Activated T-cell treated with anti-CD3 and anti-CD28 coated beads, Interleukin-2, amount 50 U/mL, for 72 hours (primary cell): ENCODE measurements at regions not wholly inside any gene's neighbourhood (a gene's known extent, or its start where the extent isn't known, plus 50 kb on each side); places are given as distances from the start of the nearest gene placed in this dataset.
"Not testable (repeated sequence)": the region's sequence is repeated elsewhere in the genome, so short reads cannot be mapped to it uniquely, and the experiment has no call there.

ENCODE experiments used
- ATAC-seq, 2 donors: fragments of 150-1000 bp; cut with Tn5 transposase; replicated peaks in 1 of 2; 2 replicates each; pipeline ENCODE4 v1.10.0; 2021; ENCODE audit warnings: moderate library complexity in 2 of 2, mild to moderate bottlenecking in 1 of 2
- DNase-seq, 2 donors: peaks; one replicate each; pipeline ENCODE4 v3.0.0; 2021 to 2022; ENCODE audit warnings: mixed read lengths in 1 of 2
- H3K27ac Mint-ChIP-seq: one replicate; pipeline ENCODE4 v1.8.0; 2022; ENCODE audit warnings: mild to moderate bottlenecking, moderate library complexity, mixed read lengths
- H3K27me3 Mint-ChIP-seq: one replicate; pipeline ENCODE4 v1.8.0; 2022; ENCODE audit warnings: low read depth, mixed read lengths
- H3K36me3 Mint-ChIP-seq, 2 donors: one replicate each; pipeline ENCODE4 v1.8.0; 2022; ENCODE audit warnings: mixed read lengths in 2 of 2, mild to moderate bottlenecking in 1 of 2; ENCODE audit not compliant: insufficient read depth in 2 of 2
- H3K4me1 Mint-ChIP-seq: one replicate; pipeline ENCODE4 v1.8.0; 2022; ENCODE audit warnings: low read depth, mixed read lengths
- H3K4me3 Mint-ChIP-seq, 2 donors: one replicate each; pipeline ENCODE4 v1.8.0; 2022; ENCODE audit warnings: mild to moderate bottlenecking in 2 of 2, mixed read lengths in 2 of 2, moderate library complexity in 2 of 2
- H3K9me3 Mint-ChIP-seq, 2 donors: one replicate each; pipeline ENCODE4 v1.8.0; 2022; ENCODE audit warnings: mixed read lengths in 2 of 2

DNA sequence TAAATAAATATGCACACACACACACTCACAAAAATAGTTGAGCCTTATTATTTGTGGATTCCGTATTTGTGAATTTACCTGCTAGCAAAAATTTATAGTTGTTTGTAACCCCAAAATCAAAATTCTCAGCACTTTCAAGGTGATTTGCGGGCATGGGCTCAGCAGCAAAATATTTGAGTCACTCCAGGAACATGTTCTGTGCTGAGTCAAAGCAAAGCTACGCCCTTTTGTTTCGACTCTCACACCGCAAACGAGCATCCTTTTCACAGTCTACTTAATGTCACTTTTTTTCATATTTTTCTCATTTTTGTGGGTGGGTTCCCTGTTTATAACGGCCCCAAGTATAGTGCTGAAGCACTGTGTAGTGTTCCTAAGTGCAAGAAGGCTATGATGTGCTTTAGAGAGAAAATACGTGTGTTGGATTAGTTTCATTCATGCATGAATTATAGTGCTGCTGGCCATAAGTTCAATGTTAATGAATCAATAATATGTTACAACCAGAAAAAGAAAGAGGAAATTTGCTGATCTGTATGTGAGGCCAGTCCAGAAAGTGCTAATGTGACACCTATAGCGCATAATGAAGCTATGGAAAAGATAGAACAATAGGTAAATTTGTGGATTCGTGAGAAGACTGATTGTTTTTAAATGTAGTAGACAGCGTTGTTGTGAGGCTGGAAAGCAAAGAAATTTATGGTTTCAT is 723.2 kb upstream of the AGA start:
- H3K4me3 Mint-ChIP-seq = no peak overlapping the region
- no peaks in the 10 kb centered on the region for H3K27me3 Mint-ChIP-seq
- DNase-seq (no peak), ATAC-seq (no peak)
- no peak overlapping the region for H3K27ac Mint-ChIP-seq
- peaks cover 3 to 8% of the 10 kb centered on the region in 2 donors for H3K9me3 Mint-ChIP-seq
- peaks cover 1 to 2% of the 10 kb centered on the region in 2 donors for H3K36me3 Mint-ChIP-seq
- H3K4me1 Mint-ChIP-seq = no peaks in the 10 kb centered on the region

DNA sequence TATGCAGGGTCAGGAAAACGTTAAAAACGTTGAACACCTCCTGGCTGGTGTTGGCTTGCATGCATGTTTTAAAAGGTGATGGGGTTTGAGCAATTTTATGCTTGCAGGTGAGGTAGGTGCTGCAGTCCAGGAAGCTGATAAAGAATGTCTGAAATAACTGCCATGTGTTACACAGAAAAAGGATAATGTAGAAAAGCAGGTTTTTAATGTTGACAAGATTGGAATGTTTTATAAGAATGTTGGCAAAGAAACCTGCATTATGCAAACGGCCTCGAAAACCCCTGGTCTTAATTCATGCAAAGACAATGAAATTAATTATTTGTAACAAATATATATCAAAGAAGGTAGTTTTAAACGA is 723.7 kb upstream of the AGA start:
- Mint-ChIP-seq H3K9me3 (peaks cover 4 to 9% of the 10 kb centered on the region in 2 donors), H3K27ac (no peak overlapping the region), H3K36me3 (peaks cover 1 to 2% of the 10 kb centered on the region in 2 donors), H3K4me3 (no peak overlapping the region), H3K27me3 (no peaks in the 10 kb centered on the region), H3K4me1 (no peaks in the 10 kb centered on the region)
- ATAC-seq (no peak), DNase-seq (no peak)

DNA sequence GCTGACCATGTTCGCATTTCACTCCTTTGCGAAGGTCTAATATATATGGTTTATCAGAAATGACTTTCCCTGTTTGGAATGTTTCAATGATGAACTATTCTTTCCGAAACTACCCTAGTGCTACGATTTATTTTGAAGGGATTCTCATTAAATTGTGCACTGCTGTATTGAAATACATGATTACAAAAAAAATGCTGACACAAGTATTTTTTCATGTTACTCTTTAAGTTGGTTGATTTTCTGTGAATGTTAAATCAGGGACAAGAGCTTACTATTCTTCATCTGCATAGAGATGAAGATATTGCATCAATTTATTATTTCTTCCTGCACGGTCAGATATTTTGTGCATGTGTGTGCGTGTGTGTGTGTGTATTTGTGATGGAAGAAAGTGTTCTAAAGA is 731.5 kb upstream of the AGA start:
- no peak for DNase-seq
- Mint-ChIP-seq H3K36me3 (no peaks in the 10 kb centered on the region), H3K27ac (no peak overlapping the region), H3K4me3 (no peak overlapping the region), H3K27me3 (no peaks in the 10 kb centered on the region), H3K9me3 (peaks cover 2% of the 10 kb centered on the region in 2 donors), H3K4me1 (no peaks in the 10 kb centered on the region)
- ATAC-seq = no peak

DNA sequence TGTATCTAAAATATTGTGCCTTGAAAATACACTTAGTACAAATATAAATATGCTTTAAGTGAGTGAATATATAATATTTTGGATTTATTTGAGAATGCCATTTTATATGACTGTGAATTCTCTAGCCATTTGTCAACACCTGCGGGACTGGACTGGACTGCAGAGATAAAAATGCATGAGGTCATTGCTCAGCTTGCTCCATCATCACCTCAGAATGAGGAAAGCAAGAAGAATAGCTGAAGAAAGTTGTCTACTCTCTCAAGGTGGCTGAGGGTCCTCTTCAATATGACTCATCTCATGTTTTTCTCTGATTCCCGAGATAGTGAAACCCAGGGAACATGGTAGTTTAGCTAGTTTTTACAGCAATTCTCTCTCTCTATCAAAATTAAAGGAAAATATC is 732.5 kb upstream of the AGA start:
- no peaks in the 10 kb centered on the region for H3K4me1 Mint-ChIP-seq
- no peak overlapping the region for H3K27ac Mint-ChIP-seq
- H3K9me3 Mint-ChIP-seq = peaks cover 2% of the 10 kb centered on the region in 2 donors
- no peak overlapping the region for H3K4me3 Mint-ChIP-seq
- ATAC-seq (no peak), DNase-seq (no peak)
- no peaks in the 10 kb centered on the region for H3K27me3 Mint-ChIP-seq
- no peaks in the 10 kb centered on the region for H3K36me3 Mint-ChIP-seq

GRCh38 chr4:178185517-178185916 is 743.3 kb upstream of the AGA start:
- DNase-seq (no peak), ATAC-seq (no peak)
- Mint-ChIP-seq H3K9me3 (peaks cover 1 to 3% of the 10 kb centered on the region in 2 donors), H3K4me3 (no peak overlapping the region), H3K4me1 (no peaks in the 10 kb centered on the region), H3K27me3 (no peaks in the 10 kb centered on the region), H3K27ac (no peak overlapping the region), H3K36me3 (no peaks in the 10 kb centered on the region)

DNA sequence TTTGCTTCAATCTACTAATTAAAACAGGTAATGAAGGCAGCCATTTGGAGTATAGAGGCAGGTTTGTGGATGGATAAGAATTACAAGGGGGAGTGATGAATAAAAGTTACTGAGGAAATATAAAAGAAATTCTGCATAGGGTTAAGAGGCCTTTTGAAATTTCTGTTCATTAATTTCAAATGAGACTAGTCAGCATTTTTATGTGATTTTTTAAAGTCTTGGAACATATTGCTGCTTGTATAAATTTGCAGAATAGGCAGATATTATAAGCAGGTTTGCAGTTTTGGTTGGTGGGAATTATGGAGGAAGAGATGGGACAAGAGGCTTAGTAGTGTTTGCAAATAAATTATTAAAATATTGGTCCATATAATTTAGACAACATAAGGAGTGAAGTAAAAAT is 750.4 kb upstream of the AGA start:
- no peak for DNase-seq
- no peaks in the 10 kb centered on the region for H3K36me3 Mint-ChIP-seq
- peak overlapping the region; percentile 59 for H3K27ac Mint-ChIP-seq
- H3K4me3 Mint-ChIP-seq = no peak overlapping the region
- no peak for ATAC-seq
- H3K27me3 Mint-ChIP-seq = no peaks in the 10 kb centered on the region
- no peaks in the 10 kb centered on the region for H3K4me1 Mint-ChIP-seq
- H3K9me3 Mint-ChIP-seq = peaks cover 0 to 4% of the 10 kb centered on the region in 2 donors

GRCh38 chr4:178196751-178197374 is 754.6 kb upstream of the AGA start:
- Mint-ChIP-seq H3K4me3 (no peak overlapping the region), H3K4me1 (no peaks in the 10 kb centered on the region), H3K9me3 (no peaks in the 10 kb centered on the region), H3K36me3 (no peaks in the 10 kb centered on the region), H3K27me3 (no peaks in the 10 kb centered on the region), H3K27ac (no peak overlapping the region)
- DNase-seq (no peak), ATAC-seq (no peak)

- no peak overlapping the region for H3K4me3 Mint-ChIP-seq
- H3K36me3 Mint-ChIP-seq = no peaks in the 10 kb centered on the region
- H3K27ac Mint-ChIP-seq = no peak overlapping the region
- DNase-seq (no peak), ATAC-seq (no peak)
- no peaks in the 10 kb centered on the region for H3K27me3 Mint-ChIP-seq
- no peaks in the 10 kb centered on the region for H3K9me3 Mint-ChIP-seq
- H3K4me1 Mint-ChIP-seq = no peaks in the 10 kb centered on the region
These were observed 756.5 kb upstream of the AGA start for GRCh38 chr4:178198691-178199090.

DNA sequence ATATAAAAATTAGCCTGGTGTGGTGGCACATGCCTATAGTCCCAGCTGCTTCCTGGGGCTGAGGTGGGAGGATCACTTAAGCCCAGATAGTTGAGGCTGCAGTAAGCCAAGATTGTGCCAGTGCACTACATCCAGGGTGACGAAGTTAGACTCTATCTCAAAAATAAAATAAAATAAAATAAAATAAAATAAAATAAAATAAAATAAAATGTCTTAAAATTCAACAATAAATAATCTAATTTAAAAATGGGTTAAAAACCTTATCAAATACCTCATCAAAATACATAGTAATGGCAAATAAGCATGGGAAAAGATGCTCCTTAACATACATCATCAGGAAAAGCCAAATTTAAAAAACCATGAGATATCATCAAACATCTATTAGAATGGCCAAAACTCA is 760.2 kb upstream of the AGA start:
- ATAC-seq (no peak), DNase-seq (no peak)
- Mint-ChIP-seq H3K27ac (no peak overlapping the region), H3K27me3 (no peaks in the 10 kb centered on the region), H3K36me3 (no peaks in the 10 kb centered on the region), H3K9me3 (peaks cover 0 to 2% of the 10 kb centered on the region in 2 donors), H3K4me1 (no peaks in the 10 kb centered on the region), H3K4me3 (no peak overlapping the region)

GRCh38 chr4:178205826-178206225 is 763.6 kb upstream of the AGA start:
- Mint-ChIP-seq H3K27ac (no peak overlapping the region), H3K4me1 (no peaks in the 10 kb centered on the region), H3K9me3 (peaks cover 4 to 5% of the 10 kb centered on the region in 2 donors), H3K36me3 (no peaks in the 10 kb centered on the region), H3K27me3 (no peaks in the 10 kb centered on the region), H3K4me3 (no peak overlapping the region)
- ATAC-seq (no peak), DNase-seq (no peak)

DNA sequence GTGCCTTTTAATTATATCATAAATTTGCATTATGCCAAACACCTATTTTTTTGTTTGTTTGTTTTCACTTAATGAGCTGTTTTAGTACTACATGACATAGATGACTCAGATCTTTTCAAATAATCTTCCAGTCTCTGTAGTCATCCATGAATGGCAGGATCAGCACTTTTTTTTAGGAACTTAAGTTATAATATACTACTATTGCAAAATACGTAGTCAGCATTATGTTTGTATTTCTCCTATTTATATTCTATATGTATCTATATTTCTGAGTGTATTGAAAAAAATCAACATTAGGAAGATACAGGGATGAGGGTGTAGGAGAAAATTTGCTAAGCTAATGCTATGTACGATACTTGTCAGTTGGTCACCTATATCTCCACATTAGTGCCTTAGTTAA is 773.1 kb upstream of the AGA start:
- H3K27ac Mint-ChIP-seq = no peak overlapping the region
- ATAC-seq = no peak
- no peaks in the 10 kb centered on the region for H3K4me1 Mint-ChIP-seq
- peaks cover 0 to 5% of the 10 kb centered on the region in 2 donors for H3K9me3 Mint-ChIP-seq
- H3K4me3 Mint-ChIP-seq = no peak overlapping the region
- no peak for DNase-seq
- no peaks in the 10 kb centered on the region for H3K36me3 Mint-ChIP-seq
- H3K27me3 Mint-ChIP-seq = no peaks in the 10 kb centered on the region

DNA sequence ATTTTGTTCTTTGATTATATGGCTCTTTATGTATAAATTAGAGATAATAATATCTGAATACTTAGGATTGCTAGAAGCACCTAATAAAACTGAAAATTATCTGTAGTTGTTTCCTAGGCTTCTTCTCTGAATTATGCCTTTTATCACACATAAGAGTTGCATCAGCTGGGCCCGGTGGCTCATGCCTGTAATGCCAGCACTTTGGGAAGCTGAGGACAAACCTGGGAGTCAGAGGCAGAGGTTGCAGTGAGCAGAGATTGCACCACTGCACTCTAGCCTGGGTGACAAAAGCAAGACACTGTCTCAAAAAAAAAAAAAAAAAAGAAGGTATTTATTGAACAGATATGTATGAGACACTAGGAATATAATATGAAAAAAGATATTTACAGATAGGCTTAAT is 773.5 kb upstream of the AGA start:
- DNase-seq (no peak), ATAC-seq (no peak)
- Mint-ChIP-seq H3K36me3 (no peaks in the 10 kb centered on the region), H3K4me1 (no peaks in the 10 kb centered on the region), H3K27me3 (no peaks in the 10 kb centered on the region), H3K4me3 (no peak overlapping the region), H3K27ac (no peak overlapping the region), H3K9me3 (peaks cover 0 to 5% of the 10 kb centered on the region in 2 donors)

DNA sequence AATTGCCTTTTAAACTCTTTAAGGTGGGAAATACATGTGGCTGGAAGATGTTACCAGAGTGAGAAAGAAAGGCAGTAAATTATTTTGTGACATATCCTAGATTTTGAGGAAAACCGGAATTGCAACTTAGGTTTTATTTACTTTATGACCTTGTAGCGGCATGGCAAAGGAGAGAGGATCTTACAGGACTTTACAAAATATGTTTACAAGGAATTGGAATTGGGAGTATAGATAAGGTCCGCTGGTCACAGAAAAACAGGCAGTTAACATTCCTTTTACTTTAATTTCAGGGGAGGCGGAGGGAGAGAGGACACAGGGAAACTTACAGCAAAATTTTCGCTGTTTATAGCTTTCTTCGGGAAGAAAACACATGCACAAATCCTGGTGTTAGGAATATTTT is 784.2 kb upstream of the AGA start:
- DNase-seq, H3K4me1 Mint-ChIP-seq, H3K27me3 Mint-ChIP-seq, H3K27ac Mint-ChIP-seq, H3K4me3 Mint-ChIP-seq, ATAC-seq, H3K36me3 Mint-ChIP-seq: not testable (repeated sequence)
- peaks cover 19 to 21% of the 10 kb centered on the region in 2 donors for H3K9me3 Mint-ChIP-seq

DNA sequence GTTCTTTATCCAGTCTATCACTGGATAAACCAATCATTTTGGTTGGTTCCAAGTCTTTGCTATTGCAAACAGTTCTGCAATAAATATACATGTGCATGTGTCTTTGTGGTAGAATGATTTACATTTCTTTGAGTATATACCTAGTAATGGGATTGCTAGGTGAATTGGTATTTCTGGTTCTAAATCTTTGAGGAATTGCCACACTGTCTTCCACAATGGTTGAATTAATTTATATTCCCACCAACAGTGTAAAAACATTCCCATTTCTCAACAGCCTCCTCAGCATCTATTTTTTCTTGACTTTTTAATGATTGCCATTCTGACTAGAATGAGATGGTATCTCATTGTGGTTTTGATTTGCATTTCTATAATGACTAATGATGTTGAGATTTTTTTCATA is 791.7 kb upstream of the AGA start:
- Mint-ChIP-seq H3K4me1 (no peaks in the 10 kb centered on the region), H3K36me3 (peaks cover 1 to 2% of the 10 kb centered on the region in 2 donors), H3K4me3 (no peak overlapping the region), H3K27ac (no peak overlapping the region), H3K27me3 (no peaks in the 10 kb centered on the region), H3K9me3 (peaks cover 9 to 15% of the 10 kb centered on the region in 2 donors)
- ATAC-seq (no peak), DNase-seq (no peak)
